ENCODE measurements at regions not wholly inside any gene's neighbourhood (a gene's known extent, or its start where the extent isn't known, plus 50 kb on each side); places are given as distances from the start of the nearest gene placed in this dataset.
A peak's percentile ranks its signal among the peaks of the same experiment; 100 is the strongest.

DNA sequence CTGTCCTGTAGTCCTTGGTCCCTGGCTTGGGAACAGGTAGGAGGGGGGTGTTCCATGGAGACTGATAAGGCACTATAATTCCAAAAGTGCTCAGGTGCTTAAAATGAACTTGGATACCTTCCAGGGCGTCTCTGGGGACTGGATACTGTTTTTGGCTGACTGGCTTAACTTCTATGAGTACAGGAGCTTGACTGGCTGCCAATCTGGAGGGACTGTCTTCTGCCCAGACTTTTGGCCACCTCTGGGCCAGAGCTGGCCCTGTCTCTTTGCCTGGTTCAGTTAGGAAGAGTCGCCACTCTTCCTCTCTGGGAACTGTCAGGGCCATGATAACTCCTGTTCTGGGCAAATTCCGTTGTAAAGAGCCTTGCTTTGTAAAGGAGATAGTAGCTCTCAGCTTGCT is 407.0 kb downstream of the TGFB2 start:
- Histone ChIP-seq H4K8ac (ENCODE audit: low read length) (no peak overlapping the region), H2BK12ac (ENCODE audit: low read length in 2 of 2) (no peak overlapping the region), H3K9ac (ENCODE audit: low read length) (no peak overlapping the region), H3K4me2 (ENCODE audit: low read length, poor library complexity, severe bottlenecking) (no peak overlapping the region), H3K4ac (ENCODE audit: low read depth in 1 of 2, low read length in 2 of 2) (no peak overlapping the region), H2BK120ac (ENCODE audit: low read depth, low read length) (no peak overlapping the region), H3K4me1 (ENCODE audit: control insufficient read depth, insufficient read depth, low read depth, low read length) (no peaks in the 10 kb centered on the region), H4K91ac (ENCODE audit: low read length) (no peak overlapping the region), H2AFZ (ENCODE audit: low read depth, low read length) (no peak overlapping the region), H3K4me3 (ENCODE audit: insufficient read depth in 1 of 2, low read depth in 1 of 2, low read length in 2 of 2) (no peak overlapping the region), H2AK5ac (ENCODE audit: low read length, severe bottlenecking) (peak overlapping the region; percentile 58), H3K23ac (ENCODE audit: low read length in 2 of 2) (no peak overlapping the region), H3K27me3 (ENCODE audit: control insufficient read depth in 1 of 2, insufficient read depth in 1 of 2, low read length in 2 of 2) (no peaks in the 10 kb centered on the region), H3K18ac (ENCODE audit: low read depth in 1 of 2, low read length in 2 of 2) (no peak overlapping the region), H3K79me1 (replicated peaks; ENCODE audit: low read length, poor library complexity, severe bottlenecking) (no peaks in the 10 kb centered on the region), H3K27ac (ENCODE audit: low read length, poor library complexity, severe bottlenecking) (no peak overlapping the region), H3K14ac (ENCODE audit: low read length in 2 of 2) (no peak overlapping the region), H2BK5ac (ENCODE audit: low read depth, low read length, poor library complexity, severe bottlenecking) (no peak overlapping the region), H2BK15ac (ENCODE audit: low read depth, poor library complexity, severe bottlenecking) (no peak overlapping the region), H3K9me3 (ENCODE audit: control insufficient read depth, low read length) (no peaks in the 10 kb centered on the region), H3K36me3 (ENCODE audit: control insufficient read depth in 1 of 2, insufficient read depth in 2 of 2, low read depth in 1 of 2, low read length in 2 of 2) (peaks cover 0 to 3% of the 10 kb centered on the region in 2 experiments)
- 78% methylated on average over 3 of the region's 3 CpGs for WGBS
- DNase-seq = no peak

DNA sequence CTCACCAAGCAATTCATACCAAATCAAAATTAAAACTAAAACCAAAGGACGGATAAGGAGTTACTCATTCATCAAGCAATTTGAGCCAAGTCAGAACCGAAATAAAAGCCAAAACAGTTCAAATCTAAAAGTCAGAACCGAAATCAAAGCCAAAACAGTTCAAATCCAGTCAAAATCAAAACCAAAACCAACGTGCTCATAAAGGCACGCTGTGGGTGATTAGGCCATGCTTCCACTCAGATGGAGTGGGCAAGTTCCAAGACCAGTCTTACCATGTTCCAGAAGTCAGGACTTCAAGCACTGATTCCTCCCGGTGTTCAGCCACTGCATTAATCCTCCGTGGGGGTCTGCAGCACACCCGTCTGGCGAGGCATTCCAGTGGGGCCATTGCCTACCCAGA is 409.3 kb downstream of the TGFB2 start:
- Histone ChIP-seq H3K36me3 (ENCODE audit: control insufficient read depth in 1 of 2, insufficient read depth in 2 of 2, low read depth in 1 of 2, low read length in 2 of 2) (peaks cover 0 to 3% of the 10 kb centered on the region in 2 experiments), H3K79me1 (replicated peaks; ENCODE audit: low read length, poor library complexity, severe bottlenecking) (no peaks in the 10 kb centered on the region), H3K4me3 (ENCODE audit: insufficient read depth in 1 of 2, low read depth in 1 of 2, low read length in 2 of 2) (no peak overlapping the region), H2BK12ac (ENCODE audit: low read length in 2 of 2) (no peak overlapping the region), H3K9me3 (ENCODE audit: control insufficient read depth, low read length) (no peaks in the 10 kb centered on the region), H3K4ac (ENCODE audit: low read depth in 1 of 2, low read length in 2 of 2) (no peak overlapping the region), H3K27ac (ENCODE audit: low read length, poor library complexity, severe bottlenecking) (no peak overlapping the region), H3K9ac (ENCODE audit: low read length) (no peak overlapping the region), H3K14ac (ENCODE audit: low read length in 2 of 2) (no peak overlapping the region), H4K91ac (ENCODE audit: low read length) (no peak overlapping the region), H2BK15ac (ENCODE audit: low read depth, poor library complexity, severe bottlenecking) (no peak overlapping the region), H3K18ac (ENCODE audit: low read depth in 1 of 2, low read length in 2 of 2) (no peak overlapping the region), H3K23ac (ENCODE audit: low read length in 2 of 2) (no peak overlapping the region), H2AK5ac (ENCODE audit: low read length, severe bottlenecking) (no peak overlapping the region), H2BK120ac (ENCODE audit: low read depth, low read length) (no peak overlapping the region), H3K4me1 (ENCODE audit: control insufficient read depth, insufficient read depth, low read depth, low read length) (no peaks in the 10 kb centered on the region), H2BK5ac (ENCODE audit: low read depth, low read length, poor library complexity, severe bottlenecking) (no peak overlapping the region), H3K4me2 (ENCODE audit: low read length, poor library complexity, severe bottlenecking) (no peak overlapping the region), H4K8ac (ENCODE audit: low read length) (no peak overlapping the region), H3K27me3 (ENCODE audit: control insufficient read depth in 1 of 2, insufficient read depth in 1 of 2, low read length in 2 of 2) (no peaks in the 10 kb centered on the region), H2AFZ (ENCODE audit: low read depth, low read length) (no peak overlapping the region)
- DNase-seq = no peak
- WGBS = 93% methylated on average over 9 of the region's 9 CpGs

DNA sequence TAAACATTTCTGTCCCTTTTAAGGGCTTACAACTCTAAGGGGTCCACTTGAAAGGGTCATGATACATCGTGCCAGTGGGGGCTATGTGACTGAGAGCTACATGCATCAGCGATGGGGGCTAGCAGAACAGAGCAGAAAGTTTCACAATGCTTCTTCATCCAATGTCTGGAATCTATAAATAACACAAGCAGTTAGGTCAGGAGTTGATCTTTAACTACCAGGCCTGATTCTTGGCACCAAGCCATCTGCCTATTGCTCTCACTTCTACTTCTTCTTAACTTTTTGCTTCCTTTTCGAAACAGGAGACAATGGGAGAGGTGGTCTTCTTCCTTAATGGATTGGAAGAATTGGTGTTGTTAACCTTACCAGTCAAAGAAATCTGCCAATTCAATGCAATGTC is 410.0 kb downstream of the TGFB2 start:
- WGBS = 97% methylated on average over 2 of the region's 3 CpGs

DNA sequence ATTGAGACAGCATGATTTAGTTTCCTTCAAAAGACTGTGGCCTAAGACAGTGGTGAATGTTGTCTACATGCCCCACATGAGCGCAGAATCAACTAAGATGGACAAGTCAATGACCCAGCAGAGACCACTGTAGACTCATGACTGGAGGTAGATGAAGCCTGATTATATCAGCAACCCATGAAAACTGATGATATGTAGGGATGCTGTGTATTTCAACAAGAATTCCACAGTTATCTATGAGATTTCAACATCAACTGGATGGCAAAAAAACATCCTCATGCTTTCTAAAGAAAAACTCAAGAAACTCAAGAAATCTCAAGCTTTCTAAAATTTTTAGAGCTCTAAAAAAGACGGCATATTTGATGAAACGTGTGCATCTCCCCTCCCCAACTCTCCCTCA is 413.9 kb upstream of the LYPLAL1 start:
- H3K27ac ChIP-seq (ENCODE audit: low read length, poor library complexity, severe bottlenecking) = no peak overlapping the region
- H2AK5ac ChIP-seq (ENCODE audit: low read length, severe bottlenecking) = no peak overlapping the region
- H3K9ac ChIP-seq (ENCODE audit: low read length) = no peak overlapping the region
- 100% methylated on average over 1 of the region's 3 CpGs for WGBS
- H4K91ac ChIP-seq (ENCODE audit: low read length) = no peak overlapping the region
- no peak overlapping the region for H2BK12ac ChIP-seq (ENCODE audit: low read length in 2 of 2)
- no peak overlapping the region for H4K8ac ChIP-seq (ENCODE audit: low read length)
- no peak overlapping the region for H3K4me3 ChIP-seq (ENCODE audit: insufficient read depth in 1 of 2, low read depth in 1 of 2, low read length in 2 of 2)
- no peak overlapping the region for H2BK5ac ChIP-seq (ENCODE audit: low read depth, low read length, poor library complexity, severe bottlenecking)
- no peak overlapping the region for H3K4ac ChIP-seq (ENCODE audit: low read depth in 1 of 2, low read length in 2 of 2)
- no peak for DNase-seq
- no peaks in the 10 kb centered on the region for H3K9me3 ChIP-seq (ENCODE audit: control insufficient read depth, low read length)
- no peak overlapping the region for H3K4me2 ChIP-seq (ENCODE audit: low read length, poor library complexity, severe bottlenecking)
- no peak overlapping the region for H3K14ac ChIP-seq (ENCODE audit: low read length in 2 of 2)
- no peaks in the 10 kb centered on the region for H3K79me1 ChIP-seq (replicated peaks; ENCODE audit: low read length, poor library complexity, severe bottlenecking)
- H3K4me1 ChIP-seq (ENCODE audit: control insufficient read depth, insufficient read depth, low read depth, low read length) = no peaks in the 10 kb centered on the region
- no peak overlapping the region for H2AFZ ChIP-seq (ENCODE audit: low read depth, low read length)
- no peak overlapping the region for H3K23ac ChIP-seq (ENCODE audit: low read length in 2 of 2)
- H3K36me3 ChIP-seq (ENCODE audit: control insufficient read depth in 1 of 2, insufficient read depth in 2 of 2, low read depth in 1 of 2, low read length in 2 of 2) = peaks cover 0 to under 1% of the 10 kb centered on the region in 2 experiments
- H2BK15ac ChIP-seq (ENCODE audit: low read depth, poor library complexity, severe bottlenecking) = no peak overlapping the region
- no peaks in the 10 kb centered on the region for H3K27me3 ChIP-seq (ENCODE audit: control insufficient read depth in 1 of 2, insufficient read depth in 1 of 2, low read length in 2 of 2)
- H3K18ac ChIP-seq (ENCODE audit: low read depth in 1 of 2, low read length in 2 of 2) = no peak overlapping the region
- no peak overlapping the region for H2BK120ac ChIP-seq (ENCODE audit: low read depth, low read length)

More for the DNA sequence above, 410.0 kb downstream of the TGFB2 start:
- Histone ChIP-seq H2BK5ac (ENCODE audit: low read depth, low read length, poor library complexity, severe bottlenecking) (no peak overlapping the region), H3K9me3 (ENCODE audit: control insufficient read depth, low read length) (no peaks in the 10 kb centered on the region), H3K9ac (ENCODE audit: low read length) (no peak overlapping the region), H2AK5ac (ENCODE audit: low read length, severe bottlenecking) (no peak overlapping the region), H2BK12ac (ENCODE audit: low read length in 2 of 2) (no peak overlapping the region), H4K8ac (ENCODE audit: low read length) (no peak overlapping the region), H3K27ac (ENCODE audit: low read length, poor library complexity, severe bottlenecking) (peak overlapping the region; percentile 16), H3K79me1 (replicated peaks; ENCODE audit: low read length, poor library complexity, severe bottlenecking) (no peaks in the 10 kb centered on the region), H2AFZ (ENCODE audit: low read depth, low read length) (no peak overlapping the region), H4K91ac (ENCODE audit: low read length) (no peak overlapping the region), H2BK15ac (ENCODE audit: low read depth, poor library complexity, severe bottlenecking) (no peak overlapping the region), H3K36me3 (ENCODE audit: control insufficient read depth in 1 of 2, insufficient read depth in 2 of 2, low read depth in 1 of 2, low read length in 2 of 2) (peaks cover 0 to 3% of the 10 kb centered on the region in 2 experiments), H3K27me3 (ENCODE audit: control insufficient read depth in 1 of 2, insufficient read depth in 1 of 2, low read length in 2 of 2) (no peaks in the 10 kb centered on the region), H3K14ac (ENCODE audit: low read length in 2 of 2) (no peak overlapping the region), H3K4me3 (ENCODE audit: insufficient read depth in 1 of 2, low read depth in 1 of 2, low read length in 2 of 2) (no peak overlapping the region), H3K18ac (ENCODE audit: low read depth in 1 of 2, low read length in 2 of 2) (no peak overlapping the region), H3K4me2 (ENCODE audit: low read length, poor library complexity, severe bottlenecking) (no peak overlapping the region), H3K4ac (ENCODE audit: low read depth in 1 of 2, low read length in 2 of 2) (no peak overlapping the region), H3K4me1 (ENCODE audit: control insufficient read depth, insufficient read depth, low read depth, low read length) (no peaks in the 10 kb centered on the region), H3K23ac (ENCODE audit: low read length in 2 of 2) (no peak overlapping the region), H2BK120ac (ENCODE audit: low read depth, low read length) (no peak overlapping the region)
- DNase-seq = peak; percentile 2

Measured in mesenchymal stem cell (in vitro differentiated cells and primary cell).